ENCODE measurements at regions not wholly inside any gene's neighbourhood (a gene's known extent, or its start where the extent isn't known, plus 50 kb on each side); places are given as distances from the start of the nearest gene placed in this dataset.
A peak's percentile ranks its signal among the peaks of the same experiment; 100 is the strongest.

DNA sequence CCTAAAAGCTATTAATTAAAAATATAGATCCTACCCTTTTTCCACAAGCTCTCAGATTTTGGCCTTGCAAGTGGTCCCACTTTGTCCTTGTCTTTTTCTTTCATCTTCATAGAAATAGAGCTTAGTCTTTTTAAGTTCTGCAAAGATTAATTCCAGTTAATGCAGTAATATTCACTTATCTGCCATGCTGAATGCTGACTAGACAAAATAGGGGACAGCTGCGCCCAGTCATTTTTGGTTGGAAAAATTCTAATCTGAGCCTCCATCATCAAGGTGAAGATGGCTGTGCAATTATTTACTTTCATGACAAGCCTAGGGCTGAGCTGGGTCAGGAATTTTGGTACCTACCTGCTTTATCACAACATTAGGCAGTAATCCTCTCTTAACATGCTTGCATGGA, 241.3 kb upstream of the CXorf66 start:
- no peak for TF ChIP-seq CTCF (IDR thresholded peaks at IDR 0.05)
- DNase-seq (ENCODE audit: low spot score) (no peak), ATAC-seq (ENCODE audit: low FRiP score) (no peak)

GRCh38 chrX:140190441-140191108, 225.3 kb upstream of the CXorf66 start:
- ATAC-seq (ENCODE audit: low FRiP score) (peak; percentile 48), DNase-seq (ENCODE audit: low spot score) (no peak)
- no peak for TF ChIP-seq CTCF (IDR thresholded peaks at IDR 0.05)

GRCh38 chrX:140180585-140180984, 215.3 kb upstream of the CXorf66 start:
- TF ChIP-seq CTCF (IDR thresholded peaks at IDR 0.05): no peak
- ATAC-seq (ENCODE audit: low FRiP score) (no peak), DNase-seq (ENCODE audit: low spot score) (no peak)

DNA sequence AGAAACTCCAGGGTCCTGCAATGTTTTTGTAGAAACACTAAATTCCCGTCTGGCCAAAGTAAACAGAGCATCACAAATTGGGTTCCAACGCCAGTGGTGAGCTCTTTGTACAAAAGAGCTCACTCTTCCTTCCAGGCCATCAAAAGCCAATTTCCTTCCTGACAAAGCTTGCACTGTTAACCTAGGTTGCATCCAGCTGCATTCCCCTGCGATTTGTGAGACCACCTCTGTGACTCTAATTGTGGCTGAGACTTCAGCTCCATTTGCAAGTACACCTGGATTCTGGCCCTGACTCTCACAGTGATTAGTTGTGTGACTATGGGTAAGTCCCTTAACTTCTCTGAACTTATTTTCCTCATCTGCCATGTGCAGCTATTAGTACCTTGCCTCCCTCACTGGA, 212.5 kb upstream of the CXorf66 start:
- ATAC-seq (ENCODE audit: low FRiP score): no peak

GRCh38 chrX:140172401-140172800, 207.1 kb upstream of the CXorf66 start:
- no peak for TF ChIP-seq CTCF (IDR thresholded peaks at IDR 0.05)
- DNase-seq (ENCODE audit: low spot score) (no peak), ATAC-seq (ENCODE audit: low FRiP score) (no peak)

More for the DNA sequence above, 212.5 kb upstream of the CXorf66 start:
- DNase-seq (ENCODE audit: low spot score): no peak
- no peak for TF ChIP-seq CTCF (IDR thresholded peaks at IDR 0.05)

DNA sequence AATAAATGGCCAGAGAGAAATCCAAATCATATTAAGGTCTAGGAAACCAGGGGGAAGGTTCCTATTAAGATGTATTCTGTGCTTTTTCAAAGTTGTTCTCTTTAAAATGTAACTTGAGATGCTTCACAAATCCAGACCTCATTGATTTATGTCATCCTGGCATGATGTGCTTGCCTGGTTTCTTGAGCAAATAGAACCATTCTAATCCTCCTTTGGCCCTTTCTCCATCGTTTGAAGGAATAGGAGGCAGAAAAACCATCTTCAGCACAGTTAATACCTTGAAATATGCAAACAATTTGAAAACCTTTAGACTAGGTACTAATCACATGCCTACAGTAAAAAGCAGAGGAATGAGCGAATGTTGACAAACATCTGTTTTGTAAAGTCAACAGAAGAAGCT, 202.2 kb upstream of the CXorf66 start:
- ATAC-seq (ENCODE audit: low FRiP score): no peak
- DNase-seq (ENCODE audit: low spot score): no peak
- TF ChIP-seq CTCF (IDR thresholded peaks at IDR 0.05): no peak

DNA sequence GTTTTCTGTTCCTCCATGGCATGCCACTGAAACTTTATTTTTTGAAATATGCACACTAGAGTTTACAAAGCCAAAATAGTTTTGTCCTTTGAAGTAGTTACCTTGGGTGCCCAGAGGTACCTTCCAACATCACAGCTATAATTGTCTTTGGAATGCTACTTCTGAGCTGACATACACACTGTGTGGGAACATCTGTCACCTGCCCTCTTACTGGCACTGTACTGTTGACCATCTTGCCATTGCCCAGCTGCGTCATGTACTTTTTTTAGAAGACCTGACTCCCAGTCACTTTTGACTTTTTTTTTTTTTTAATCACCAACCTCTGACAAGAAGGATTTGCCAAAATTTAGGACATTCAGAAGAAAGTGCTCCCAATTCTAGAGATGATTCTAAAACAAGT, 200.5 kb upstream of the CXorf66 start:
- no peak for DNase-seq (ENCODE audit: low spot score)

More for the DNA sequence above, 200.5 kb upstream of the CXorf66 start:
- ATAC-seq (ENCODE audit: low FRiP score): no peak
- TF ChIP-seq CTCF (IDR thresholded peaks at IDR 0.05): no peak

Measured in omental fat pad (tissue), 3 donors.